ENCODE measurements at regions not wholly inside any gene's neighbourhood (a gene's known extent, or its start where the extent isn't known, plus 50 kb on each side); places are given as distances from the start of the nearest gene placed in this dataset.

DNA sequence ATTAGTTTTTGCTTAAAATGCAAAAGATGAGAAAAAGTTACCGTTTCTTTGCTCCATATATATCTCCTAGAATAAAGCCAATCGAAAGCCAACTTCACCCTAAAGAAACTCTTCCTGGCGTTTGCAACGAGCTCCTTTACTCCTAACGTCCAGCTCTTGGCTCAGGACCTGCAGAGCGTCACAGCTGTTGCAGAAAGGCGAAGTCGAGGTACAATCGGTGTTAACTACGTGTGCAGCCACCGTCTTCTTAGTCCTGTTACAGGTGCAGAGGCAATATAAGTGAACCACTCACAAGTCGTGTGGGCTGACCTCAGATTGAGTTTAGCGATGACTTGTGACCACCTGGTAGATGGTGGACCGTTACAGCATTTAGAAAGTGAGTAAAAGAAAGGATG is 113.1 kb downstream of the TRIM27 start:
- H3K9me3 Mint-ChIP-seq, result no peaks in the 10 kb centered on the region
- no peaks in the 10 kb centered on the region for H3K36me3 Mint-ChIP-seq
- DNase-seq (ENCODE audit: extremely low spot score, unreplicated experiment), result no peak
- peaks cover 98% of the 10 kb centered on the region for H3K27me3 Mint-ChIP-seq
- peaks cover 9% of the 10 kb centered on the region for H3K4me1 Mint-ChIP-seq (ENCODE audit: unreplicated experiment)
- TF ChIP-seq, protein P1, sequence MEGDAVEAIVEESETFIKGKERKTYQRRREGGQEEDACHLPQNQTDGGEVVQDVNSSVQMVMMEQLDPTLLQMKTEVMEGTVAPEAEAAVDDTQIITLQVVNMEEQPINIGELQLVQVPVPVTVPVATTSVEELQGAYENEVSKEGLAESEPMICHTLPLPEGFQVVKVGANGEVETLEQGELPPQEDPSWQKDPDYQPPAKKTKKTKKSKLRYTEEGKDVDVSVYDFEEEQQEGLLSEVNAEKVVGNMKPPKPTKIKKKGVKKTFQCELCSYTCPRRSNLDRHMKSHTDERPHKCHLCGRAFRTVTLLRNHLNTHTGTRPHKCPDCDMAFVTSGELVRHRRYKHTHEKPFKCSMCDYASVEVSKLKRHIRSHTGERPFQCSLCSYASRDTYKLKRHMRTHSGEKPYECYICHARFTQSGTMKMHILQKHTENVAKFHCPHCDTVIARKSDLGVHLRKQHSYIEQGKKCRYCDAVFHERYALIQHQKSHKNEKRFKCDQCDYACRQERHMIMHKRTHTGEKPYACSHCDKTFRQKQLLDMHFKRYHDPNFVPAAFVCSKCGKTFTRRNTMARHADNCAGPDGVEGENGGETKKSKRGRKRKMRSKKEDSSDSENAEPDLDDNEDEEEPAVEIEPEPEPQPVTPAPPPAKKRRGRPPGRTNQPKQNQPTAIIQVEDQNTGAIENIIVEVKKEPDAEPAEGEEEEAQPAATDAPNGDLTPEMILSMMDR (conservative IDR thresholded peaks at IDR 0.05), result no peak
- H3K4me3 Mint-ChIP-seq, result peak overlapping the region; percentile 76
- H3K27ac Mint-ChIP-seq, result no peak overlapping the region

DNA sequence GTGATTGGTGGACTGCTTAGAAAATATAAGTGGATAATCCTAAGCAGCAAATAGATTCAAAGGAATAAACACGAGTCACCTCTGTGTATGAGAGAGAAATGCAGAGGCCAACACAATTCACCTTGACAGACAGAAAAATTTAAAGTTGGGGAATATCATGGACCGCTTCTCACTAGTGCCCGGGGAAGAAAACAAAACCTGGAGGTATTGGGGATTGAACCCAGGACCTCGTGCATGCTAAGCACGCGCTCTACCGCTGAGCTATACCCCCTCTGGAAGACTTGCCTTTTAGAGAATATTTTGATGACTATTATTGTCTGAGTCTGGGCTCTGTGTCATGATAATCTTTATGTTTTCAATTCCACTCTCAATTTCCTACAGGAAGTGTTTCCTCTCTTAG is 111.9 kb downstream of the TRIM27 start:
- H3K9me3 Mint-ChIP-seq, result no peaks in the 10 kb centered on the region
- peaks cover 9% of the 10 kb centered on the region for H3K4me1 Mint-ChIP-seq (ENCODE audit: unreplicated experiment)
- H3K36me3 Mint-ChIP-seq, result no peaks in the 10 kb centered on the region

DNA sequence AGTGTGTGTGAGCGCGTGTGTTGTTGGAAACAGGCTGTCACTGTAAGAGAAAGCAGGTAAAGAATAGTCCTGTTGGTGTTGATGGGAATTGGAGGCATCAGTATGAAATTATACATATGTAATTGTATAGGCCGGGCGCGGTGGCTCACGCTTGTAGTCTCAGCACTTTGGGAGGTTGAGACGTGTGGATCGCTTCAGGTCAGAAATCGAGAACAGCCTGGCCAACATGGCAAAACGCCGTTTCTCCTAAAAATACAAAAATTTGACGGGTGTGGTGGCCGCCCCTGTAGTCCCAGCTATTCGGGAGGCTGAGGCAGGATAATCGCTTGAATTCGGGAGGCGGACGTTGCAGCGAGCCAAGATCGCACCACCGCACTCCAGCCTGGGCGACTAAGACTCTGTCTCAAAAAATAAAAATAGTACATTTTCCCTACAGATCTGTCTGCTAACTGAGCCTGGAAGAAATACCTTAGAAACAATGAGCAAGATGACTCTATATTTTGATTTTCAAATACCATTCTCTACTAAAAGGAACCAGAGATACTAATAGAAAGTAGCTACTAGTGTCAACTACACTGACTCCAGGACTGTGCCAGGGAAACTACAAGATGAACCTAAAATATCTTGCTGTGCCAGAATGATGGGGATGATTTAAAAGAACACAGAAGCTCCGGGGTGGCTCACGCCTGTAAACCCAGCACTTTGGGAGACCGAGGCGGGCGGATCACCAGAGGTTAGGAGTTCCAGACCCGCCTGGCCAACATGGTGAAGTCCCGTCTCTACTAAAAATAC is 110.8 kb downstream of the TRIM27 start:
- peaks cover 99% of the 10 kb centered on the region for H3K27me3 Mint-ChIP-seq
- peaks cover 9% of the 10 kb centered on the region for H3K4me1 Mint-ChIP-seq (ENCODE audit: unreplicated experiment)
- peak overlapping the region; percentile 35 for H3K4me3 Mint-ChIP-seq
- no peaks in the 10 kb centered on the region for H3K36me3 Mint-ChIP-seq
- DNase-seq (ENCODE audit: extremely low spot score, unreplicated experiment), result no peak
- H3K27ac Mint-ChIP-seq, result no peak overlapping the region
- no peaks in the 10 kb centered on the region for H3K9me3 Mint-ChIP-seq
- TF ChIP-seq, protein P1 (conservative IDR thresholded peaks at IDR 0.05), result no peak

More for the DNA sequence above, 111.9 kb downstream of the TRIM27 start:
- peak overlapping the region; percentile 50 for H3K4me3 Mint-ChIP-seq
- no peak overlapping the region for H3K27ac Mint-ChIP-seq
- TF ChIP-seq, protein P1 (conservative IDR thresholded peaks at IDR 0.05), result no peak
- H3K27me3 Mint-ChIP-seq, result peaks cover 99% of the 10 kb centered on the region
- DNase-seq (ENCODE audit: extremely low spot score, unreplicated experiment), result no peak

DNA sequence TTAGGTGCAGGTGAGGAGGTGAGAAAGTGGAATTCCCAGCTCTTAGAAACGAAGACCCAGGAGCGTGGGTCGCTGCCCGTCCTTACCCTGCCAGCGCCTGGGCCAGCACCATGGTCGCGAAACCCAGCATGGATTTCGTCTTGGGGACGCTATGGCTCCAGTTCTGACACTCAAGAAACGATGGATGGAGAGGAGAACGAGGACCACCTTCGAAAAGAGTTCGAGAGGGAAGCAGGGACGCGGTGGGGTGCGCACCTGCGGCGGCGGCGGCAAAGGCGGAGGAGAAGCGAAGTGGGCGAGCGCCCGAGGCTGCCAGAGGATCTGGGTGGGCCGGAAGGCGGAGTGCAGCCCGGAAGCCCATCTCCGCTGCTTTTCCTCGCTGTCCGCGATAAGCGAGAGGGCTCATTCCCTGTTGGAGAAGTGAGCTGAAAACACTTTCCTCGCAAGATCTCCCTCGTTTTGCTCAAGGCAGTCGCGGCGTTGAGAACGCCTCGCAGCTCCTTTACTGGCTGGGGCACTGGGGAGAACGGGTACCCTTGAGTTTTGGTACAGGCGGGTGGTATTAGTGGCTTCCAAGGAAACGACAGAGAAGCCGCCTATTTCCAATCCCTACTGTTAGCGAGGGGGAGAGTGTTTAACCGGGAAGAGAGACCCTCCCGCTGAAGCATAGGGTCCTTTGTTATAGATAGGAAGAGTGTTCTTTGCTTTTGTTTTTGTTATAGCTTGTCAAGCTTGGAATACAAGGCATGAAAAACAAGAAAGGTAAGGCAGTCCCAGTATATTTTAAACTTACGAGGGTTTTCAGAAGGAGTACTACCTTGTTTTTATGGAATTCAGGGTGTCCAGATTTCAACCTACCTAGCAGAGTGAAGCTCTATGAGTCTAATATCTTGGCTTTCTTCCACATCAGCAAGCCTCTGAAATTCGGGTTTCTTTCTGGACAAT is 109.5 kb downstream of the TRIM27 start:
- H3K4me1 Mint-ChIP-seq (ENCODE audit: unreplicated experiment), result peaks cover 9% of the 10 kb centered on the region

DNA sequence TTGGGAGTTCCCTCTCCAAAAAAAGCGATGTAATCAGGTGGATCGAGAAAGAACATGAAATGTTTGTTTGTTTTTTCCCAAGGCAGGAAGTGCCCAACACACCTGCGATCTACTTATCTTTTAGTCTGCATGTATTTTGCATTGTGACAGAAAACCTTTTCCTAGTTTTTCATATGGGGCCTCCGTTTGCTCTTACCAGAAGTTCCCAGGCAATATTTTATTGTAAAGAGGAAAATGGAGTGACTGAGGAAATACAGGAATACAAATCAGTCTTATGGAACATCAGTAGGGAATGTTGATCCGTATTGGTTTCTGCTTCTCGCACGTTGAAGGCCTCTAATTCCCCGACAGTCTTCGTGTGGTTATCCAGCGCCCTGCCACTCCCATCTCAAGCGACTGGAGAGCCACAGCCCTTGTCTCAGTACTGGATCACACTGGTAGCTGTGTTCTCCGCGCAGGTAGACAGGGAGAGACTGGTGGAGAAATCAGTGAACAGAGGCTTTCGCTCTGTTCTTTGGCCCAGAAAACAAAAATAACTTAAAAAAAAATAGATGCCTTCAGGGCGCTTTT is 107.4 kb downstream of the TRIM27 start:
- DNase-seq (ENCODE audit: extremely low spot score, unreplicated experiment), result no peak
- Mint-ChIP-seq H3K4me1 (ENCODE audit: unreplicated experiment) (peaks cover 3% of the 10 kb centered on the region), H3K27ac (no peak overlapping the region), H3K36me3 (no peaks in the 10 kb centered on the region), H3K4me3 (peak overlapping the region; percentile 62), H3K27me3 (peaks cover 92% of the 10 kb centered on the region), H3K9me3 (no peaks in the 10 kb centered on the region)
- TF ChIP-seq, protein P1 (conservative IDR thresholded peaks at IDR 0.05), result no peak

More for the DNA sequence above, 109.5 kb downstream of the TRIM27 start:
- DNase-seq (ENCODE audit: extremely low spot score, unreplicated experiment), result no peak
- H3K9me3 Mint-ChIP-seq, result no peaks in the 10 kb centered on the region
- no peak overlapping the region for H3K27ac Mint-ChIP-seq
- H3K27me3 Mint-ChIP-seq, result peaks cover 99% of the 10 kb centered on the region
- H3K36me3 Mint-ChIP-seq, result no peaks in the 10 kb centered on the region
- TF ChIP-seq, protein P1 (conservative IDR thresholded peaks at IDR 0.05), result no peak
- peak overlapping the region; percentile 76 for H3K4me3 Mint-ChIP-seq

Data from type B pancreatic cell (in vitro differentiated cells).